ENCODE measurements at regions not wholly inside any gene's neighbourhood (a gene's known extent, or its start where the extent isn't known, plus 50 kb on each side); places are given as distances from the start of the nearest gene placed in this dataset.

GRCh38 chr2:150697596-150697995, 210.1 kb upstream of the RND3 start:
- Mint-ChIP-seq H3K4me1 (ENCODE audit: low read depth) (no peaks in the 10 kb centered on the region), H3K9me3 (peaks cover 12% of the 10 kb centered on the region), H3K27ac (no peak overlapping the region), H3K4me3 (no peak overlapping the region), H3K36me3 (ENCODE audit: low read depth) (no peaks in the 10 kb centered on the region), H3K27me3 (no peaks in the 10 kb centered on the region)
- intact Hi-C loops (cut with micrococcal nuclease), result no loop called here

GRCh38 chr2:150695451-150696135, 208.1 kb upstream of the RND3 start:
- no peaks in the 10 kb centered on the region for H3K4me1 Mint-ChIP-seq (ENCODE audit: low read depth)
- H3K9me3 Mint-ChIP-seq, result peaks cover 26% of the 10 kb centered on the region
- no peaks in the 10 kb centered on the region for H3K27me3 Mint-ChIP-seq
- H3K36me3 Mint-ChIP-seq (ENCODE audit: low read depth), result no peaks in the 10 kb centered on the region
- intact Hi-C loops (cut with micrococcal nuclease), result no loop called here
- H3K4me3 Mint-ChIP-seq, result no peak overlapping the region
- H3K27ac Mint-ChIP-seq, result no peak overlapping the region

- intact Hi-C loops (cut with micrococcal nuclease), result no loop called here
- no peaks in the 10 kb centered on the region for H3K4me1 Mint-ChIP-seq (ENCODE audit: low read depth)
- H3K9me3 Mint-ChIP-seq, result peaks cover 26% of the 10 kb centered on the region
Observed at GRCh38 chr2:150693556-150693955, 206.1 kb upstream of the RND3 start.

GRCh38 chr2:150690870-150691269, 203.4 kb upstream of the RND3 start:
- H3K27me3 Mint-ChIP-seq, result no peaks in the 10 kb centered on the region
- intact Hi-C loops (cut with micrococcal nuclease), result no loop called here
- peaks cover 26% of the 10 kb centered on the region for H3K9me3 Mint-ChIP-seq
- H3K4me3 Mint-ChIP-seq, result no peak overlapping the region
- H3K27ac Mint-ChIP-seq, result no peak overlapping the region
- H3K36me3 Mint-ChIP-seq (ENCODE audit: low read depth), result no peaks in the 10 kb centered on the region
- no peaks in the 10 kb centered on the region for H3K4me1 Mint-ChIP-seq (ENCODE audit: low read depth)

More at GRCh38 chr2:150693556-150693955, 206.1 kb upstream of the RND3 start:
- Mint-ChIP-seq H3K27ac (no peak overlapping the region), H3K36me3 (ENCODE audit: low read depth) (no peaks in the 10 kb centered on the region), H3K27me3 (no peaks in the 10 kb centered on the region), H3K4me3 (no peak overlapping the region)

- Mint-ChIP-seq H3K36me3 (ENCODE audit: low read depth) (no peaks in the 10 kb centered on the region), H3K9me3 (peaks cover 26% of the 10 kb centered on the region), H3K4me1 (ENCODE audit: low read depth) (no peaks in the 10 kb centered on the region), H3K27me3 (no peaks in the 10 kb centered on the region), H3K4me3 (no peak overlapping the region), H3K27ac (no peak overlapping the region)
- intact Hi-C loops (cut with micrococcal nuclease), result no loop called here
Observed at GRCh38 chr2:150690261-150690660, 202.8 kb upstream of the RND3 start.

GRCh38 chr2:150689590-150689989, 202.1 kb upstream of the RND3 start:
- H3K4me3 Mint-ChIP-seq, result no peak overlapping the region
- H3K27ac Mint-ChIP-seq, result no peak overlapping the region

GRCh38 chr2:150688016-150688415, 200.5 kb upstream of the RND3 start:
- Mint-ChIP-seq H3K27me3 (no peaks in the 10 kb centered on the region), H3K27ac (no peak overlapping the region), H3K9me3 (peaks cover 16% of the 10 kb centered on the region), H3K36me3 (ENCODE audit: low read depth) (no peaks in the 10 kb centered on the region), H3K4me3 (no peak overlapping the region), H3K4me1 (ENCODE audit: low read depth) (no peaks in the 10 kb centered on the region)
- intact Hi-C loops (cut with micrococcal nuclease), result no loop called here

More at GRCh38 chr2:150689590-150689989, 202.1 kb upstream of the RND3 start:
- no peaks in the 10 kb centered on the region for H3K4me1 Mint-ChIP-seq (ENCODE audit: low read depth)
- H3K9me3 Mint-ChIP-seq, result peaks cover 26% of the 10 kb centered on the region
- no peaks in the 10 kb centered on the region for H3K36me3 Mint-ChIP-seq (ENCODE audit: low read depth)
- H3K27me3 Mint-ChIP-seq, result no peaks in the 10 kb centered on the region
- intact Hi-C loops (cut with micrococcal nuclease), result no loop called here

GRCh38 chr2:150686391-150686790, 198.9 kb upstream of the RND3 start:
- Mint-ChIP-seq H3K4me3 (no peak overlapping the region), H3K27ac (no peak overlapping the region), H3K9me3 (peaks cover 4% of the 10 kb centered on the region), H3K27me3 (no peaks in the 10 kb centered on the region), H3K36me3 (ENCODE audit: low read depth) (no peaks in the 10 kb centered on the region), H3K4me1 (ENCODE audit: low read depth) (no peaks in the 10 kb centered on the region)
- intact Hi-C loops (cut with micrococcal nuclease), result no loop called here

- no peaks in the 10 kb centered on the region for H3K27me3 Mint-ChIP-seq
- peaks cover 10% of the 10 kb centered on the region for H3K9me3 Mint-ChIP-seq
- H3K4me1 Mint-ChIP-seq (ENCODE audit: low read depth), result no peaks in the 10 kb centered on the region
- no peaks in the 10 kb centered on the region for H3K36me3 Mint-ChIP-seq (ENCODE audit: low read depth)
- H3K4me3 Mint-ChIP-seq, result no peak overlapping the region
- intact Hi-C loops (cut with micrococcal nuclease), result no loop called here
- H3K27ac Mint-ChIP-seq, result no peak overlapping the region
Observed at GRCh38 chr2:150681120-150681804, 193.8 kb upstream of the RND3 start.

- H3K27ac Mint-ChIP-seq, result no peak overlapping the region
- no peaks in the 10 kb centered on the region for H3K27me3 Mint-ChIP-seq
- H3K9me3 Mint-ChIP-seq, result peaks cover 10% of the 10 kb centered on the region
- no peak overlapping the region for H3K4me3 Mint-ChIP-seq
- H3K4me1 Mint-ChIP-seq (ENCODE audit: low read depth), result no peaks in the 10 kb centered on the region
- intact Hi-C loops (cut with micrococcal nuclease), result no loop called here
- no peaks in the 10 kb centered on the region for H3K36me3 Mint-ChIP-seq (ENCODE audit: low read depth)
Observed at GRCh38 chr2:150679456-150680120, 192.1 kb upstream of the RND3 start.

GRCh38 chr2:150677551-150677950, 190.1 kb upstream of the RND3 start:
- Mint-ChIP-seq H3K4me3 (no peak overlapping the region), H3K36me3 (ENCODE audit: low read depth) (no peaks in the 10 kb centered on the region), H3K4me1 (ENCODE audit: low read depth) (no peaks in the 10 kb centered on the region), H3K27ac (no peak overlapping the region), H3K27me3 (no peaks in the 10 kb centered on the region), H3K9me3 (peaks cover 10% of the 10 kb centered on the region)
- intact Hi-C loops (cut with micrococcal nuclease), result no loop called here

GRCh38 chr2:150676747-150677383, 189.4 kb upstream of the RND3 start:
- no peak overlapping the region for H3K27ac Mint-ChIP-seq

GRCh38 chr2:150675807-150676206, 188.3 kb upstream of the RND3 start:
- no peak overlapping the region for H3K4me3 Mint-ChIP-seq
- H3K27ac Mint-ChIP-seq, result no peak overlapping the region
- H3K4me1 Mint-ChIP-seq (ENCODE audit: low read depth), result no peaks in the 10 kb centered on the region
- no peaks in the 10 kb centered on the region for H3K27me3 Mint-ChIP-seq
- intact Hi-C loops (cut with micrococcal nuclease), result no loop called here
- H3K36me3 Mint-ChIP-seq (ENCODE audit: low read depth), result no peaks in the 10 kb centered on the region
- peaks cover 2% of the 10 kb centered on the region for H3K9me3 Mint-ChIP-seq

More at GRCh38 chr2:150676747-150677383, 189.4 kb upstream of the RND3 start:
- Mint-ChIP-seq H3K4me3 (no peak overlapping the region), H3K27me3 (no peaks in the 10 kb centered on the region), H3K4me1 (ENCODE audit: low read depth) (no peaks in the 10 kb centered on the region), H3K9me3 (peaks cover 10% of the 10 kb centered on the region), H3K36me3 (ENCODE audit: low read depth) (no peaks in the 10 kb centered on the region)
- intact Hi-C loops (cut with micrococcal nuclease), result no loop called here

GRCh38 chr2:150674283-150674682, 186.8 kb upstream of the RND3 start:
- H3K4me3 Mint-ChIP-seq, result no peak overlapping the region
- H3K27ac Mint-ChIP-seq, result no peak overlapping the region
- intact Hi-C loops (cut with micrococcal nuclease), result no loop called here
- H3K27me3 Mint-ChIP-seq, result no peaks in the 10 kb centered on the region
- H3K9me3 Mint-ChIP-seq, result peaks cover 8% of the 10 kb centered on the region
- H3K36me3 Mint-ChIP-seq (ENCODE audit: low read depth), result no peaks in the 10 kb centered on the region
- H3K4me1 Mint-ChIP-seq (ENCODE audit: low read depth), result no peaks in the 10 kb centered on the region
